ENCODE measurements at regions not wholly inside any gene's neighbourhood (a gene's known extent, or its start where the extent isn't known, plus 50 kb on each side); places are given as distances from the start of the nearest gene placed in this dataset.

GRCh38 chr4:160426233-160426632 is 1323.4 kb downstream of the RAPGEF2 start:
- no TSS peak for BruUV-seq (replicated peaks)
- Histone ChIP-seq H2AFZ (ENCODE audit: low read depth, low read length, poor library complexity, severe bottlenecking) (no peak overlapping the region), H3K79me2 (ENCODE audit: insufficient read depth, low read length) (no peaks in the 10 kb centered on the region), H3K4me1 (ENCODE audit: control insufficient read depth in 1 of 2, insufficient read depth in 2 of 2, low read length in 2 of 2) (no peaks in the 10 kb centered on the region), H3K4me3 (replicated peaks in 1 of 2; ENCODE audit: low read depth in 1 of 2, low read length in 2 of 2) (no peak overlapping the region), H3K27me3 (ENCODE audit: insufficient read depth, low read length) (no peaks in the 10 kb centered on the region), H3K9ac (ENCODE audit: low read length) (no peak overlapping the region), H4K20me1 (ENCODE audit: insufficient read depth) (no peaks in the 10 kb centered on the region), H3K9me2 (ENCODE audit: insufficient read depth) (no peaks in the 10 kb centered on the region), H3K36me3 (ENCODE audit: control insufficient read depth in 1 of 2, insufficient read depth in 2 of 2, low read length in 2 of 2) (no peaks in the 10 kb centered on the region), H3K27ac (ENCODE audit: low read depth, low read length) (no peak overlapping the region), H3K4me2 (ENCODE audit: low read length) (no peak overlapping the region), H3K9me3 (ENCODE audit: control insufficient read depth in 1 of 2, insufficient read depth in 1 of 2, low read depth in 1 of 2, low read length in 2 of 2) (no peaks in the 10 kb centered on the region)
- POLR2A ChIA-PET = no interaction called here
- TF ChIP-seq ELF1 (IDR thresholded peaks at IDR 0.05; ENCODE audit: borderline replicate concordance, low read depth) = no peak
- no peak for TF ChIP-seq FOSL1 (IDR thresholded peaks at IDR 0.05; ENCODE audit: low read depth)
- TF ChIP-seq CEBPB (IDR thresholded peaks at IDR 0.05; ENCODE audit: low read depth) = no peak
- TF ChIP-seq JUND (IDR thresholded peaks at IDR 0.05) = no peak
- TF ChIP-seq EZH2phosphoT487 (IDR thresholded peaks at IDR 0.05; ENCODE audit: borderline replicate concordance) = no peak
- TF ChIP-seq POLR2AphosphoS5 (IDR thresholded peaks at IDR 0.05; ENCODE audit: low read depth, low read length) = no peak
- TF ChIP-seq ZFX (IDR thresholded peaks at IDR 0.05) = no peak
- TF ChIP-seq ZNF274 (IDR thresholded peaks at IDR 0.05; ENCODE audit: low read depth, low read length) = no peak
- TF ChIP-seq REST (IDR thresholded peaks at IDR 0.05; ENCODE audit: low read depth) = no peak
- TF ChIP-seq YY1 (IDR thresholded peaks at IDR 0.05; ENCODE audit: extremely low read depth, insufficient replicate concordance, low read depth, low read length) = no peak
- TF ChIP-seq ATF3 (IDR thresholded peaks at IDR 0.05) = no peak
- no peak for TF ChIP-seq ZBTB33 (IDR thresholded peaks at IDR 0.05; ENCODE audit: extremely low read depth, insufficient replicate concordance, low read length)
- no peak for TF ChIP-seq CTCF (IDR thresholded peaks at IDR 0.05 in 2 of 3, conservative IDR thresholded peaks at IDR 0.05 in 1 of 3; ENCODE audit: borderline replicate concordance in 1 of 3, insufficient read depth in 1 of 3, low read depth in 2 of 3, low read length in 2 of 3)
- TF ChIP-seq SRF (IDR thresholded peaks at IDR 0.05; ENCODE audit: low read depth) = no peak
- no peak for TF ChIP-seq RAD21 (IDR thresholded peaks at IDR 0.05; ENCODE audit: low read depth)
- no peak for TF ChIP-seq SIN3A (IDR thresholded peaks at IDR 0.05; ENCODE audit: low read depth)
- no peak for TF ChIP-seq CBX3 (IDR thresholded peaks at IDR 0.05; ENCODE audit: low read depth)
- TF ChIP-seq POLR2A (IDR thresholded peaks at IDR 0.05; ENCODE audit: borderline replicate concordance, extremely low read depth, insufficient read depth, insufficient read length) = no peak
- TF ChIP-seq TCF7L2 (IDR thresholded peaks at IDR 0.05; ENCODE audit: borderline replicate concordance, extremely low read depth, insufficient read depth, insufficient read length) = no peak
- no peak for TF ChIP-seq EZH2 (IDR thresholded peaks at IDR 0.05)
- intact Hi-C loops (cut with micrococcal nuclease) = no loop called here
- ATAC-seq (no peak), DNase-seq (ENCODE audit: low read depth, low spot score) (no peak)
- CTCF ChIA-PET = no interaction called here
- RAD21 ChIA-PET (ENCODE audit: low non-redundant PET in 1 of 2, low total read pairs in 2 of 2, uncharacterized antibody in 2 of 2, unreplicated experiment in 2 of 2) = no interaction called here

Data from HCT116 (cell line).